Ammon's horn (tissue), 1 donor: ENCODE measurements at regions not wholly inside any gene's neighbourhood (a gene's known extent, or its start where the extent isn't known, plus 50 kb on each side); places are given as distances from the start of the nearest gene placed in this dataset.
"Not testable (repeated sequence)": the region's sequence is repeated elsewhere in the genome, so short reads cannot be mapped to it uniquely, and the experiment has no call there.

Experiments
- DNase-seq: peaks from one replicate; pipeline ENCODE4 v3.0.0-alpha.2; 2016; ENCODE audit warnings: low spot score

GRCh38 chr20:60761056-60761455 is 491.0 kb upstream of the CDH4 start:
- no peak for DNase-seq

- no peak for DNase-seq
Measured at GRCh38 chr20:60762386-60762785, 489.7 kb upstream of the CDH4 start.

GRCh38 chr20:60764328-60764727 is 487.7 kb upstream of the CDH4 start:
- no peak for DNase-seq

- DNase-seq = no peak
Measured at GRCh38 chr20:60764771-60765170, 487.3 kb upstream of the CDH4 start.

GRCh38 chr20:60765821-60766403 is 486.1 kb upstream of the CDH4 start:
- DNase-seq = no peak

GRCh38 chr20:60768216-60768615 is 483.8 kb upstream of the CDH4 start:
- no peak for DNase-seq

GRCh38 chr20:60780388-60781025 is 471.6 kb upstream of the CDH4 start:
- no peak for DNase-seq

- DNase-seq = no peak
Measured at GRCh38 chr20:60782959-60783625, 469.0 kb upstream of the CDH4 start.

GRCh38 chr20:60785301-60785700 is 466.8 kb upstream of the CDH4 start:
- no peak for DNase-seq

- no peak for DNase-seq
Measured at GRCh38 chr20:60785785-60786184, 466.3 kb upstream of the CDH4 start.

- DNase-seq = no peak
Measured at GRCh38 chr20:60786686-60787217, 465.3 kb upstream of the CDH4 start.

GRCh38 chr20:60787276-60787675 is 464.8 kb upstream of the CDH4 start:
- DNase-seq = no peak

- DNase-seq = no peak
Measured at GRCh38 chr20:60788070-60788469, 464.0 kb upstream of the CDH4 start.

GRCh38 chr20:60789399-60789798 is 462.7 kb upstream of the CDH4 start:
- no peak for DNase-seq

- not testable (repeated sequence) for DNase-seq
Measured at GRCh38 chr20:60790339-60790738, 461.7 kb upstream of the CDH4 start.

GRCh38 chr20:60791823-60792222 is 460.2 kb upstream of the CDH4 start:
- DNase-seq = no peak

- DNase-seq = no peak
Measured at GRCh38 chr20:60792941-60793340, 459.1 kb upstream of the CDH4 start.

- DNase-seq = no peak
Measured at GRCh38 chr20:60794674-60795073, 457.4 kb upstream of the CDH4 start.

GRCh38 chr20:60795651-60796050 is 456.4 kb upstream of the CDH4 start:
- no peak for DNase-seq

- no peak for DNase-seq
Measured at GRCh38 chr20:60800185-60800584, 451.9 kb upstream of the CDH4 start.

GRCh38 chr20:60802676-60803075 is 449.4 kb upstream of the CDH4 start:
- no peak for DNase-seq

GRCh38 chr20:60803335-60804055 is 448.6 kb upstream of the CDH4 start:
- DNase-seq = no peak
